ENCODE measurements at regions not wholly inside any gene's neighbourhood (a gene's known extent, or its start where the extent isn't known, plus 50 kb on each side); places are given as distances from the start of the nearest gene placed in this dataset.
"Not testable (repeated sequence)": the region's sequence is repeated elsewhere in the genome, so short reads cannot be mapped to it uniquely, and the experiment has no call there.

- H3K27me3 ChIP-seq = no peaks in the 10 kb centered on the region
- H3K4me1 ChIP-seq = no peaks in the 10 kb centered on the region
- no peak overlapping the region for H3K4me3 ChIP-seq
- no peak for TF ChIP-seq CTCF (IDR thresholded peaks at IDR 0.05)
- no peak overlapping the region for H3K27ac ChIP-seq
- no peak for DNase-seq (ENCODE audit: low spot score)
- no peaks in the 10 kb centered on the region for H3K36me3 ChIP-seq
- H3K9me3 ChIP-seq = no peaks in the 10 kb centered on the region
Measured at GRCh38 chr22:33986167-33986771, 66.0 kb upstream of the LARGE1 start.

GRCh38 chr22:33986954-33987353 is 66.7 kb upstream of the LARGE1 start:
- Histone ChIP-seq H3K36me3 (no peaks in the 10 kb centered on the region), H3K9me3 (no peaks in the 10 kb centered on the region), H3K4me1 (no peaks in the 10 kb centered on the region), H3K27ac (no peak overlapping the region), H3K27me3 (no peaks in the 10 kb centered on the region), H3K4me3 (no peak overlapping the region)
- no peak for DNase-seq (ENCODE audit: low spot score)
- TF ChIP-seq CTCF (IDR thresholded peaks at IDR 0.05) = no peak

GRCh38 chr22:33989263-33989662 is 69.0 kb upstream of the LARGE1 start:
- not testable (repeated sequence) for H3K27ac ChIP-seq; H3K36me3 ChIP-seq; H3K4me1 ChIP-seq; H3K9me3 ChIP-seq; DNase-seq (ENCODE audit: low spot score); H3K27me3 ChIP-seq; H3K4me3 ChIP-seq

- Histone ChIP-seq H3K36me3 (no peaks in the 10 kb centered on the region), H3K4me1 (no peaks in the 10 kb centered on the region)
- no peak for DNase-seq (ENCODE audit: low spot score)
Measured at GRCh38 chr22:33991620-33992019, 71.3 kb upstream of the LARGE1 start.

GRCh38 chr22:33996824-33997223 is 76.5 kb upstream of the LARGE1 start:
- no peak overlapping the region for H3K27ac ChIP-seq
- peaks cover 0 to 32% of the 10 kb centered on the region in 2 donors for H3K9me3 ChIP-seq
- TF ChIP-seq CTCF (IDR thresholded peaks at IDR 0.05) = no peak
- no peak overlapping the region for H3K4me3 ChIP-seq
- no peaks in the 10 kb centered on the region for H3K36me3 ChIP-seq
- no peaks in the 10 kb centered on the region for H3K27me3 ChIP-seq
- no peak for DNase-seq (ENCODE audit: low spot score)
- no peaks in the 10 kb centered on the region for H3K4me1 ChIP-seq

More at GRCh38 chr22:33991620-33992019, 71.3 kb upstream of the LARGE1 start:
- Histone ChIP-seq H3K9me3 (no peaks in the 10 kb centered on the region), H3K27ac (no peak overlapping the region), H3K27me3 (no peaks in the 10 kb centered on the region), H3K4me3 (no peak overlapping the region)
- TF ChIP-seq CTCF (IDR thresholded peaks at IDR 0.05) = no peak

- DNase-seq (ENCODE audit: low spot score) = no peak
- TF ChIP-seq CTCF (IDR thresholded peaks at IDR 0.05) = no peak
- H3K4me1 ChIP-seq = no peaks in the 10 kb centered on the region
- peaks cover 0 to 32% of the 10 kb centered on the region in 2 donors for H3K9me3 ChIP-seq
- H3K4me3 ChIP-seq = no peak overlapping the region
- no peak overlapping the region for H3K27ac ChIP-seq
- H3K36me3 ChIP-seq = no peaks in the 10 kb centered on the region
- H3K27me3 ChIP-seq = no peaks in the 10 kb centered on the region
Measured at GRCh38 chr22:34000879-34001526, 80.7 kb upstream of the LARGE1 start.

All from right atrium auricular region (tissue), 2 donors.